ENCODE measurements at regions not wholly inside any gene's neighbourhood (a gene's known extent, or its start where the extent isn't known, plus 50 kb on each side); places are given as distances from the start of the nearest gene placed in this dataset.

DNA sequence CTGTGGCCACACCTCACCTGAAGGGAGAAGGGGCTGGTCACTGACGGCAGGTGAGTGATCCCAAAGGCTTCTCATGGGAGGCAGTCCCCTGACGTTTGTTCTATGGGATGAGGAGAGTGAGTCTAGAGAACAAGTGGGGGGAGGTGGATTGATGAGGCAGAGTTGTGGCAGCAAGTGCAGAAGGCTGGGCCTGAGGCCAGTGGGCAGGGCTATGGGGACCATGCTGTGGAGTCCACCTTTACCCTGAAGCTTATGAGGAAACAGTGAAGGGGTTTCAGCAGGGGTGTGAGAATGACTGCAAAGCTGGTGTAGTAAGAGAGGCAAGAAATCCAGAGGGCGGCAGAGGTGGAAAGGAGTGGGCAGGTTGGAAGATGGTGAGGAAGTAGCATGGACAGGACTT, 96.9 kb upstream of the PFN2 start:
- ChIA-PET CTCF (ENCODE audit: low intra/inter-chr PET ratio) (no interaction called here), POLR2A (interaction anchor here (1.2 kb wide), 1 partner anchor 13 kb away, joined by 3 read pairs; no protein-coding TSS in a partner anchor)
- ATAC-seq (no peak), DNase-seq (ENCODE audit: extremely low read depth in 1 of 4, low spot score in 3 of 4) (no peak), FAIRE-seq (no peak)
- BruUV-seq (replicated peaks): no TSS peak
- Histone ChIP-seq H3K27me3 (ENCODE audit: control insufficient read depth in 2 of 2, insufficient read depth in 2 of 2, low read length in 2 of 2) (peaks cover 2 to 26% of the 10 kb centered on the region in 2 experiments; a peak in 3 of 5 replicates), H2AFZ (ENCODE audit: low read depth, low read length) (no peak overlapping the region), H3K4me2 (ENCODE audit: insufficient read depth, low read length) (no peak overlapping the region), H3K4me1 (replicated peaks in 1 of 2; ENCODE audit: control insufficient read depth in 2 of 2, insufficient read depth in 2 of 2, low read length in 2 of 2) (no peaks in the 10 kb centered on the region), H3K9me1 (ENCODE audit: control insufficient read depth, insufficient read depth, low read length) (no peaks in the 10 kb centered on the region), H3K27ac (ENCODE audit: extremely low read depth, low read depth, low read length) (no peak overlapping the region), H4K20me1 (replicated peaks; ENCODE audit: control insufficient read depth, insufficient read depth, low read length) (no peaks in the 10 kb centered on the region), H3K9ac (ENCODE audit: insufficient read depth in 1 of 2, low read depth in 2 of 2, low read length in 2 of 2) (no peak overlapping the region), H3K79me2 (ENCODE audit: control insufficient read depth, insufficient read depth, low read length) (no peaks in the 10 kb centered on the region), H3K36me3 (ENCODE audit: control insufficient read depth, insufficient read depth, low read length) (no peaks in the 10 kb centered on the region), H3K4me3 (no peak overlapping the region), H3K9me3 (replicated peaks; ENCODE audit: control insufficient read depth, insufficient read depth, low read depth, low read length) (no peaks in the 10 kb centered on the region)
- 10% methylated on average over 2 of the region's 3 CpGs for whole genome bisulfite sequencing (ENCODE audit: insufficient coverage, low coverage, missing lambda C conversion rate)
- intact Hi-C loops (cut with micrococcal nuclease): no loop called here
- in situ Hi-C loops (cut with MboI): no loop called here
- TF ChIP-seq CBX1 (IDR thresholded peaks at IDR 0.05; ENCODE audit: low read depth) (no peak), MGA (IDR thresholded peaks at IDR 0.05) (no peak), POLR2A (conservative IDR thresholded peaks at IDR 0.05) (no peak), VEZF1 (CRISPR knock-in tag; IDR thresholded peaks at IDR 0.05) (no peak), NCOA1 (IDR thresholded peaks at IDR 0.05; ENCODE audit: low read depth) (no peak), TBP (optimal IDR thresholded peaks at IDR 0.05; ENCODE audit: low read depth, low read length) (no peak), ZNF274 (IDR thresholded peaks at IDR 0.05; ENCODE audit: borderline replicate concordance, low read depth, low read length) (no peak), PHB (CRISPR knock-in tag; IDR thresholded peaks at IDR 0.05) (no peak), ZBTB7A (IDR thresholded peaks at IDR 0.05; ENCODE audit: borderline replicate concordance, control insufficient read depth, low read depth, low read length) (no peak), HMGN3 (IDR thresholded peaks at IDR 0.05; ENCODE audit: borderline replicate concordance, extremely low read depth, insufficient read length, low read depth, low read length) (no peak)
